HT1080 (cell line): ENCODE measurements at regions not wholly inside any gene's neighbourhood (a gene's known extent, or its start where the extent isn't known, plus 50 kb on each side); places are given as distances from the start of the nearest gene placed in this dataset. TPM values are rescaled to one million over a fixed set of nuclear protein-coding genes. Genes with fewer than 3 reads are reported as not detected.
"Not testable (repeated sequence)": the region's sequence is repeated elsewhere in the genome, so short reads cannot be mapped to it uniquely, and the experiment has no call there.

ENCODE experiments used
- DNase-seq: peaks from one replicate; pipeline ENCODE4 v3.0.0-alpha.2; 2015; ENCODE audit warnings: low read depth
- small RNA-seq: library from RNA; depleted of rRNA; stranded (forward); fragments of <200 nt; gene quantifications from one replicate; pipeline ENCODE3, GENCODE V24; 2014

- DNase-seq: not testable (repeated sequence)
Measured at GRCh38 chr18:14190776-14191442, 58.7 kb upstream of the ZNF519 start.

GRCh38 chr18:14189858-14190257 is 57.6 kb upstream of the ZNF519 start:
- DNase-seq: peak; percentile 79

GRCh38 chr18:14188751-14189406 is 56.6 kb upstream of the ZNF519 start:
- DNase-seq: peak; percentile 45

Small RNA genes in the stretch of these regions (small RNA-seq; reads per million reads assigned to genes)
- gene RNU6-316P: not detected
